Neural progenitor cell (in vitro differentiated cells): ENCODE measurements at regions not wholly inside any gene's neighbourhood (a gene's known extent, or its start where the extent isn't known, plus 50 kb on each side); places are given as distances from the start of the nearest gene placed in this dataset.

Source experiments
- DNase-seq: peaks from one replicate; pipeline ENCODE4 v3.0.0-alpha.2; 2016; ENCODE audit warnings: low spot score
- H2AFZ ChIP-seq: fragments of 200-600 bp; sonication (generic); replicated peaks from 2 replicates; pipeline ENCODE4 v1.6.1; 2016; ENCODE audit warnings: antibody characterized with exemption
- H3F3A ChIP-seq: fragments of 200-600 bp; sonication (generic); 2 replicates; pipeline ENCODE4 v1.6.1; 2016; ENCODE audit warnings: antibody characterized with exemption, low read depth
- H3K27ac ChIP-seq: fragments of 200-600 bp; sonication (generic); 2 replicates; pipeline ENCODE4 v1.5.1; 2016; ENCODE audit warnings: mild to moderate bottlenecking
- H3K27me3 ChIP-seq: fragments of 200-600 bp; sonication (generic); 2 replicates; pipeline ENCODE4 v1.6.1; 2016; ENCODE audit warnings: mild to moderate bottlenecking, moderate library complexity
- H3K36me3 ChIP-seq: fragments of 200-600 bp; sonication (generic); 2 replicates; pipeline ENCODE4 v1.5.1; 2016
- H3K4me1 ChIP-seq: fragments of 200-600 bp; sonication (generic); 2 replicates; pipeline ENCODE4 v1.6.1; 2016; ENCODE audit warnings: mixed run types
- H3K4me2 ChIP-seq: fragments of 200-600 bp; sonication (generic); 2 replicates; pipeline ENCODE4 v1.6.1; 2016
- H3K4me3 ChIP-seq: fragments of 200-600 bp; sonication (generic); 2 replicates; pipeline ENCODE4 v1.5.1; 2016
- H3K79me2 ChIP-seq: fragments of 200-600 bp; sonication (generic); 2 replicates; pipeline ENCODE4 v1.6.1; 2016; ENCODE audit warnings: low read depth
- H3K9ac ChIP-seq: fragments of 200-600 bp; sonication (generic); 2 replicates; pipeline ENCODE4 v1.6.1; 2016
- H3K9me3 ChIP-seq: fragments of 200-600 bp; sonication (generic); 2 replicates; pipeline ENCODE4 v1.5.1; 2016; ENCODE audit warnings: low read depth
- H4K20me1 ChIP-seq: fragments of 200-600 bp; sonication (generic); 2 replicates; pipeline ENCODE4 v1.6.1; 2016; ENCODE audit warnings: low read depth
- H3K27ac Mint-ChIP-seq: 3 replicates; pipeline ENCODE4 v1.8.0; 2021; ENCODE audit warnings: mixed read lengths
- H3K27me3 Mint-ChIP-seq: 2 replicates; pipeline ENCODE4 v1.8.0; 2022; ENCODE audit warnings: low read depth, mild to moderate bottlenecking, inconsistent platforms, moderate library complexity, mixed read lengths; ENCODE audit not compliant: insufficient read depth
- H3K36me3 Mint-ChIP-seq: 3 replicates; pipeline ENCODE4 v1.8.0; 2021; ENCODE audit warnings: mixed read lengths
- H3K4me1 Mint-ChIP-seq: 3 replicates; pipeline ENCODE4 v1.8.0; 2021; ENCODE audit warnings: mixed read lengths
- H3K4me3 Mint-ChIP-seq: 3 replicates; pipeline ENCODE4 v1.8.0; 2021; ENCODE audit warnings: mild to moderate bottlenecking, moderate library complexity, mixed read lengths
- H3K9me3 Mint-ChIP-seq: 3 replicates; pipeline ENCODE4 v1.8.0; 2020; ENCODE audit warnings: mixed read lengths
- CTCF ChIP-seq: fragments of 200-600 bp; sonication (generic); IDR thresholded peaks from 2 replicates; pipeline ENCODE4 v1.5.1; 2017; ENCODE audit warnings: antibody characterized with exemption, mild to moderate bottlenecking
- EZH2 ChIP-seq: fragments of 200-600 bp; sonication (generic); IDR thresholded peaks from 2 replicates; pipeline ENCODE4 v1.6.1; 2017; ENCODE audit warnings: antibody characterized with exemption, mild to moderate bottlenecking, moderate library complexity
- EZH2phosphoT487 ChIP-seq: fragments of 200-600 bp; sonication (generic); IDR thresholded peaks from 2 replicates; pipeline ENCODE4 v1.6.1; 2017; ENCODE audit warnings: antibody characterized with exemption

- peaks cover 12% of the 10 kb centered on the region for H3K4me1 ChIP-seq
- no peaks in the 10 kb centered on the region for H3K36me3 Mint-ChIP-seq
- H2AFZ ChIP-seq: no peak overlapping the region
- no peaks in the 10 kb centered on the region for H3F3A ChIP-seq
- H3K79me2 ChIP-seq: no peaks in the 10 kb centered on the region
- H3K9me3 ChIP-seq: no peaks in the 10 kb centered on the region
- no peak overlapping the region for H3K27ac Mint-ChIP-seq
- H3K27me3 ChIP-seq: no peaks in the 10 kb centered on the region
- H3K4me3 Mint-ChIP-seq: no peak overlapping the region
- H3K4me2 ChIP-seq: no peak overlapping the region
- no peaks in the 10 kb centered on the region for H3K9me3 Mint-ChIP-seq
- peaks cover 57% of the 10 kb centered on the region for H3K4me1 Mint-ChIP-seq
- no peak overlapping the region for H3K27ac ChIP-seq
- H3K36me3 ChIP-seq: no peaks in the 10 kb centered on the region
- TF ChIP-seq EZH2phosphoT487 (no peak), EZH2 (no peak), CTCF (no peak)
- no peak overlapping the region for H3K9ac ChIP-seq
- H3K4me3 ChIP-seq: no peak overlapping the region
- no peak for DNase-seq
- no peaks in the 10 kb centered on the region for H4K20me1 ChIP-seq
- peaks cover 6% of the 10 kb centered on the region for H3K27me3 Mint-ChIP-seq
These were observed 405.8 kb downstream of the EPHA4 start for GRCh38 chr2:221166292-221166691.

- H4K20me1 ChIP-seq: no peaks in the 10 kb centered on the region
- H3K4me3 ChIP-seq: no peak overlapping the region
- no peaks in the 10 kb centered on the region for H3K79me2 ChIP-seq
- H3K9me3 Mint-ChIP-seq: no peaks in the 10 kb centered on the region
- H3K9me3 ChIP-seq: no peaks in the 10 kb centered on the region
- H3K27ac ChIP-seq: no peak overlapping the region
- no peak for DNase-seq
- TF ChIP-seq EZH2 (no peak), EZH2phosphoT487 (no peak), CTCF (no peak)
- no peak overlapping the region for H3K4me3 Mint-ChIP-seq
- H3F3A ChIP-seq: no peaks in the 10 kb centered on the region
- H3K4me2 ChIP-seq: no peak overlapping the region
- H3K36me3 Mint-ChIP-seq: no peaks in the 10 kb centered on the region
- H3K27me3 ChIP-seq: no peaks in the 10 kb centered on the region
- peaks cover 48% of the 10 kb centered on the region for H3K4me1 Mint-ChIP-seq
- peak overlapping the region; percentile 17 for H2AFZ ChIP-seq
- no peak overlapping the region for H3K9ac ChIP-seq
- peaks cover 2% of the 10 kb centered on the region for H3K27me3 Mint-ChIP-seq
- no peaks in the 10 kb centered on the region for H3K36me3 ChIP-seq
- no peak overlapping the region for H3K27ac Mint-ChIP-seq
- peaks cover 11% of the 10 kb centered on the region for H3K4me1 ChIP-seq
These were observed 404.5 kb downstream of the EPHA4 start for GRCh38 chr2:221167561-221167960.

GRCh38 chr2:221169724-221170123 lies 402.4 kb downstream of the EPHA4 start:
- no peak overlapping the region for H2AFZ ChIP-seq
- H3K27ac ChIP-seq: no peak overlapping the region
- Mint-ChIP-seq H3K36me3 (no peaks in the 10 kb centered on the region), H3K9me3 (no peaks in the 10 kb centered on the region), H3K27ac (no peak overlapping the region), H3K27me3 (peaks cover 2% of the 10 kb centered on the region), H3K4me3 (no peak overlapping the region), H3K4me1 (peaks cover 37% of the 10 kb centered on the region)
- no peak overlapping the region for H3K4me3 ChIP-seq
- DNase-seq: no peak
- H3K4me1 ChIP-seq: peaks cover 6% of the 10 kb centered on the region
- no peaks in the 10 kb centered on the region for H3K9me3 ChIP-seq
- no peaks in the 10 kb centered on the region for H4K20me1 ChIP-seq
- no peak overlapping the region for H3K4me2 ChIP-seq
- TF ChIP-seq EZH2phosphoT487: no peak
- no peak for TF ChIP-seq EZH2
- no peak for TF ChIP-seq CTCF
- no peaks in the 10 kb centered on the region for H3K27me3 ChIP-seq
- H3K79me2 ChIP-seq: no peaks in the 10 kb centered on the region
- no peak overlapping the region for H3K9ac ChIP-seq
- no peaks in the 10 kb centered on the region for H3F3A ChIP-seq
- H3K36me3 ChIP-seq: no peaks in the 10 kb centered on the region

DNA sequence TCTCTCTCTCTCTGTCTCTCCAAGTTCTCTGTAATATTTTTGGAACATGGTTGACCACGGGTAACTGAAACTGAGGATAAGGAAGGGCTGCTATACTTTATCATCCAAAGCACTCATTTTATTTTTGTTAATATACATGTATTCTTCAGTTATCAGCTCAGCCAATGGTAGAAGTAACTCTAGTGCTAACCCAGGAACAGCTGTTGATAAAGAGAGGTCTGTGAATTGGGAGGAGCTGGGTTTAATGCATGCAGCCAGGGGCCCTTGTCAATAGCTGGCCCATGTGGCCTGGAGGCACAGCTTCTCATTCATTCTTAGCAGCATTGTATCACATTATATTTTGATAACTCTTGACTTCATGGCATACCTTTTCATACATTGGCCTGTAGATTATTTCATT lies 401.6 kb downstream of the EPHA4 start:
- H3K79me2 ChIP-seq: no peaks in the 10 kb centered on the region
- H3K9me3 Mint-ChIP-seq: no peaks in the 10 kb centered on the region
- TF ChIP-seq CTCF (no peak), EZH2phosphoT487 (no peak), EZH2 (no peak)
- no peaks in the 10 kb centered on the region for H4K20me1 ChIP-seq
- H3K27ac ChIP-seq: no peak overlapping the region
- no peaks in the 10 kb centered on the region for H3K27me3 ChIP-seq
- DNase-seq: no peak
- no peaks in the 10 kb centered on the region for H3K36me3 ChIP-seq
- H3K9me3 ChIP-seq: no peaks in the 10 kb centered on the region
- no peaks in the 10 kb centered on the region for H3K36me3 Mint-ChIP-seq
- H2AFZ ChIP-seq: no peak overlapping the region
- H3K4me3 Mint-ChIP-seq: no peak overlapping the region
- no peak overlapping the region for H3K4me2 ChIP-seq
- H3F3A ChIP-seq: no peaks in the 10 kb centered on the region
- no peak overlapping the region for H3K4me3 ChIP-seq
- peaks cover 6% of the 10 kb centered on the region for H3K4me1 ChIP-seq
- no peaks in the 10 kb centered on the region for H3K27me3 Mint-ChIP-seq
- no peak overlapping the region for H3K9ac ChIP-seq
- H3K27ac Mint-ChIP-seq: no peak overlapping the region
- H3K4me1 Mint-ChIP-seq: peaks cover 30% of the 10 kb centered on the region
